ENCODE measurements at regions not wholly inside any gene's neighbourhood (a gene's known extent, or its start where the extent isn't known, plus 50 kb on each side); places are given as distances from the start of the nearest gene placed in this dataset.
A peak's percentile ranks its signal among the peaks of the same experiment; 100 is the strongest.

DNA sequence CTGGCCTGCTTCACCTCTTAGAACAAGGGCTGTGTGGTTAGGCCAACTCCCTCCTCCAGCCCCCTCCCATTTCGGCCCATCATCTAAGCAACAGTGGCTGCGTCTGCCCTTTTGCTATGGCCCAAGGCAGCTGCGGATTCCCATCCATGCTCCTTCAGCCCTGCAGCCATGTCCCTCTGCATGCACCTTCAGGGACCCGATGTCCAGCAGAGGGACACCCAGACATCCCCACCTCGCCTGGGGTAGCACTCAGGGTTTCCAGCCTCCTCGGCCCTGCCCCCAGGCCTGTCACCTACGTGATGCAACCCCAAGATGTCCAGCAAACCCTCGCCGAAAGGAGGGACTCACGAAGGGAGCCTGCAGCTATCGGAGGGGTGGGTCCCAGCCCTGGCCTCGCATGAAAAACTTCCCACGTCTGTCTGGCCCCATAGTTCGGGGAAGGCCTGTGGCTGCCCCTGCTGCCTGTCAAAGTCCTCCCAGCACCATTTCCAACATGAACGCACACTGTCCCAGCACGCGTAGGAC, 194.4 kb downstream of the CTTN start:
- peaks cover 13% of the 10 kb centered on the region for H3K4me1 ChIP-seq
- intact Hi-C loops (cut with DNase I): no loop called here
- no peak overlapping the region for H3K4me3 ChIP-seq
- no peaks in the 10 kb centered on the region for H3K36me3 ChIP-seq (ENCODE audit: insufficient read depth in 1 of 2, low read depth in 1 of 2)
- H3K9me3 ChIP-seq: no peaks in the 10 kb centered on the region
- no peak for ATAC-seq
- peak in 1 of 2 donors; percentile 26 for DNase-seq
- TF ChIP-seq, protein P1, sequence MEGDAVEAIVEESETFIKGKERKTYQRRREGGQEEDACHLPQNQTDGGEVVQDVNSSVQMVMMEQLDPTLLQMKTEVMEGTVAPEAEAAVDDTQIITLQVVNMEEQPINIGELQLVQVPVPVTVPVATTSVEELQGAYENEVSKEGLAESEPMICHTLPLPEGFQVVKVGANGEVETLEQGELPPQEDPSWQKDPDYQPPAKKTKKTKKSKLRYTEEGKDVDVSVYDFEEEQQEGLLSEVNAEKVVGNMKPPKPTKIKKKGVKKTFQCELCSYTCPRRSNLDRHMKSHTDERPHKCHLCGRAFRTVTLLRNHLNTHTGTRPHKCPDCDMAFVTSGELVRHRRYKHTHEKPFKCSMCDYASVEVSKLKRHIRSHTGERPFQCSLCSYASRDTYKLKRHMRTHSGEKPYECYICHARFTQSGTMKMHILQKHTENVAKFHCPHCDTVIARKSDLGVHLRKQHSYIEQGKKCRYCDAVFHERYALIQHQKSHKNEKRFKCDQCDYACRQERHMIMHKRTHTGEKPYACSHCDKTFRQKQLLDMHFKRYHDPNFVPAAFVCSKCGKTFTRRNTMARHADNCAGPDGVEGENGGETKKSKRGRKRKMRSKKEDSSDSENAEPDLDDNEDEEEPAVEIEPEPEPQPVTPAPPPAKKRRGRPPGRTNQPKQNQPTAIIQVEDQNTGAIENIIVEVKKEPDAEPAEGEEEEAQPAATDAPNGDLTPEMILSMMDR (IDR thresholded peaks at IDR 0.05): no peak
- 85 to 94% (median 91%) methylated on average over 17 of the region's 17 CpGs for WGBS, 3 donors
- no peaks in the 10 kb centered on the region for H3K27me3 ChIP-seq (ENCODE audit: insufficient read depth in 3 of 3, low read length in 2 of 3)
- H3K27ac ChIP-seq: no peak overlapping the region

GRCh38 chr11:70593446-70593983, 195.2 kb downstream of the CTTN start:
- no peaks in the 10 kb centered on the region for H3K36me3 ChIP-seq (ENCODE audit: insufficient read depth in 1 of 2, low read depth in 1 of 2)
- H3K27ac ChIP-seq: no peak overlapping the region
- TF ChIP-seq, protein P1 (IDR thresholded peaks at IDR 0.05): no peak
- DNase-seq: peak in 1 of 2 donors; percentile 28
- H3K4me1 ChIP-seq: peaks cover 13% of the 10 kb centered on the region
- no peaks in the 10 kb centered on the region for H3K9me3 ChIP-seq
- H3K27me3 ChIP-seq (ENCODE audit: insufficient read depth in 3 of 3, low read length in 2 of 3): no peaks in the 10 kb centered on the region
- intact Hi-C loops (cut with DNase I): no loop called here
- no peak for ATAC-seq
- WGBS, 3 donors: 83 to 90% (median 87%) methylated on average over 10 of the region's 10 CpGs
- no peak overlapping the region for H3K4me3 ChIP-seq

- Histone ChIP-seq H3K9me3 (no peaks in the 10 kb centered on the region), H3K4me1 (peaks cover 13% of the 10 kb centered on the region), H3K4me3 (no peak overlapping the region), H3K27ac (no peak overlapping the region), H3K27me3 (ENCODE audit: insufficient read depth in 3 of 3, low read length in 2 of 3) (no peaks in the 10 kb centered on the region), H3K36me3 (ENCODE audit: insufficient read depth in 1 of 2, low read depth in 1 of 2) (no peaks in the 10 kb centered on the region)
- peak in 1 of 2 donors; percentile 13 for DNase-seq
- WGBS, 3 donors: 89 to 93% (median 90%) methylated on average over 16 of the region's 16 CpGs
- TF ChIP-seq, protein P1 (IDR thresholded peaks at IDR 0.05): no peak
- intact Hi-C loops (cut with DNase I): no loop called here
- ATAC-seq: no peak
Measured at GRCh38 chr11:70594031-70594430, 195.7 kb downstream of the CTTN start.

GRCh38 chr11:70594606-70595005, 196.3 kb downstream of the CTTN start:
- H3K27me3 ChIP-seq (ENCODE audit: insufficient read depth in 3 of 3, low read length in 2 of 3): no peaks in the 10 kb centered on the region
- ATAC-seq: no peak

More at GRCh38 chr11:70594606-70595005, 196.3 kb downstream of the CTTN start:
- Histone ChIP-seq H3K36me3 (ENCODE audit: insufficient read depth in 1 of 2, low read depth in 1 of 2) (no peaks in the 10 kb centered on the region), H3K9me3 (no peaks in the 10 kb centered on the region), H3K27ac (no peak overlapping the region), H3K4me3 (no peak overlapping the region), H3K4me1 (peaks cover 13% of the 10 kb centered on the region)
- DNase-seq: peak in 1 of 2 donors; percentile 28
- intact Hi-C loops (cut with DNase I): no loop called here
- TF ChIP-seq, protein P1 (IDR thresholded peaks at IDR 0.05): no peak
- WGBS, 3 donors: 86 to 89% (median 88%) methylated on average over 10 of the region's 10 CpGs
